Superior temporal gyrus (tissue), 1 donor: ENCODE measurements at regions not wholly inside any gene's neighbourhood (a gene's known extent, or its start where the extent isn't known, plus 50 kb on each side); places are given as distances from the start of the nearest gene placed in this dataset.

ENCODE experiments used
- DNase-seq: peaks from one replicate; pipeline ENCODE4 v3.0.0-alpha.2; 2016; ENCODE audit errors: extremely low spot score

GRCh38 chr3:87175732-87176131 lies 51.4 kb upstream of the CHMP2B start:
- no peak for DNase-seq

GRCh38 chr3:87173776-87174175 lies 53.3 kb upstream of the CHMP2B start:
- DNase-seq, result no peak

DNA sequence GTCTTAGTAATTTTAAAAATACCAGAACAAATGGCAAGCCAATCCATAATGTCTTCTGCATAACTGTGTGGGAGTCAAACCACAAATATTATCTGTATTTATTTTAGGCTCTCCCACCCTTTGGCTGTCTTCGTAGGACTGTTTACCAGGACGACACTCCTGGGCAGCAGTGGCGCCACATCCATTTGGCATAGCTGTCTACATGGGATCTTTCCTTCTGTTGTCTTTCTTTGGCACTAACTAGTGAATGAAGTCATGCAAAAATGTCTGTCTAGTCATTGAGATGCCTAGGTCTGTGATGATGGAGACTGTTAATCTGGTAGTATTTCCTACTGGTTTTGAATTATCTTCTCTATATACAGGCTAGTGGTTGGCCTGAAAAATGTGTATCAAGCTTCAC lies 54.0 kb upstream of the CHMP2B start:
- DNase-seq, result no peak

- peak; percentile 94 for DNase-seq
Measured at GRCh38 chr3:87167628-87168456, 59.3 kb upstream of the CHMP2B start.

DNA sequence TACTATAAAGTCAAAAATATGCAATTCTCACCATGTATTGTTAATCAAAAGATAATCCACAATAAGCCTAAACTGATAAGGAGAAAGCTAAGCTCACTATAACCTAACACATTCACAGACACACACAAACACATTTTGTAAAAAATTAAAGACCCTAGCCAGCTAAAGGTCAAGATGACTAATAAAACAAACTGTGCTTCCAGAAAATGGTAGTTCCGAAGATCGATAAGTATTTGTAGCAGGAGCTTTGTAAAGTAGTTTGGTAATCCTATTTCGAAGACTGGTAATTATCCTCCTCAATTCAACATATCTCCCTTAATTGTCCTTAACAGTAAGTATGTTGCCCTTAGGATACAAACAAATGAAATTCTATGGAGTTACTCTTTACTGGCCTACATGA lies 62.9 kb upstream of the CHMP2B start:
- DNase-seq, result no peak

GRCh38 chr3:87161851-87162250 lies 65.3 kb upstream of the CHMP2B start:
- no peak for DNase-seq

GRCh38 chr3:87161417-87161816 lies 65.7 kb upstream of the CHMP2B start:
- DNase-seq, result no peak

- no peak for DNase-seq
Measured at GRCh38 chr3:87161013-87161412, 66.1 kb upstream of the CHMP2B start.

GRCh38 chr3:87158823-87159222 lies 68.3 kb upstream of the CHMP2B start:
- DNase-seq, result no peak

GRCh38 chr3:87148020-87148419 lies 79.1 kb upstream of the CHMP2B start:
- no peak for DNase-seq

DNA sequence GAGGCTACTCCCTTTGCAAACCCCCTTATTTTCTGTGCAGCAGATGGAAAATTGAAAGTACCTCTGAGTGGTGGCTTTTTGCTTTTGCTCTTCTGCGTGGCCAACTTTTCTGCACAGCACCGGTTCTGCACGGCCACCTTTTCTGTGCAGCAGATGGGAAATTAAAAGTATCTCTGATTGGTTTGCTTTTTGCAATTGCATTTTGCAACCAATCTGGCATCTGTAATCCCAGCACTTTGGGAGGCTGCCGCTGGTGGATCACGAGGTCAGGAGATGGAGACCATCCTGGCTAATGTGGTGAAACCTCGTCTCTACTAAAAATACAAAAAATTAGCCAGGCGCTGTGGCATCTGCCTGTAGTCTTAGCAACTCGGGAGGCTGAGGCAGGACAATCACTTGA lies 79.5 kb upstream of the CHMP2B start:
- no peak for DNase-seq

DNA sequence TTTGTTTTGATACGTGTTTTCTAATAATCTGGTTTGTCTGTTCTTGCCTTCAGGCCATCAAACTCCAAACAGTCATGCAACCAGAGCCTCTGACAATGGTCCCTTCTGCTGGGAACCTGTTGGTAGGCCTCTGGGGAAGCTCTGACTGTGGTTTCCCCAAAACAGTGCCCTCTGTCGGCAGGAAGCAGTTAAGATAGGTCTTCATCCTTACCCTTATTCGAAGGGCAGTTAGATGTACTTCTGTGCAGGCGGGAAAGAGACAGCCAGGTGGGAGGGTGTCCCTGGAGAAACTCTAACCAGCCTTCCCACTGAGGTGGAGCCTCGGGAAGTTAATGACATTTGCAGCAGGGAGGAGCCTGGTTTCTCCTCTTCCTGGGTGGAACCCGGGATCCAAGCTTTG lies 81.6 kb upstream of the CHMP2B start:
- peak; percentile 22 for DNase-seq

DNA sequence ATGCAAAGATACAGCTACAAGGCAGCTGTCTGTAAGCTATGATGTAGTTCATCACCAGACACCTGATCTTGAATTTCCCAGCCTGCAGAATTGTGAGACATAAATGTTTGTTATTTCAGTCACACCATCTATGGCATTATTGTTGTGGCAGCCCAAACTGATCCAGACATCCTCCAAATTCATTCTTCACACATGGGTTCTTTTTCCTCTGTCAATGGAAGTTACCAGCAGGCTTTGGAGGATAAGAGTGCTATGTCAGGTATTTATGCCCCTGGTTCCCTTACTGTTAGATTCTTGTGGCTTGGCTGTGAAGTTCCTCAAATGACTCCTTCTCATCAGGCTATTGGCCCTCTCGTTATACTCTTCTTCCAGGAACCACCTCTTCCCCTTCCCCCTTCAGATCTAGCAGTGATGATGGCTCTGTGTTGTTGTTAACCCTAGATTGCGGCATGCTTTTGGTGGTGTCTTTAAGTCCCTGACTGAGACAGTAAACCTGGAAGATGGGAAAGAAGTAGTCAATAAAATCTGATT lies 91.0 kb upstream of the CHMP2B start:
- DNase-seq, result no peak

GRCh38 chr3:87135412-87135811 lies 91.7 kb upstream of the CHMP2B start:
- no peak for DNase-seq

- DNase-seq, result no peak
Measured at GRCh38 chr3:87132801-87133200, 94.3 kb upstream of the CHMP2B start.

GRCh38 chr3:87128006-87128405 lies 99.1 kb upstream of the CHMP2B start:
- no peak for DNase-seq

- DNase-seq, result no peak
Measured at GRCh38 chr3:87127281-87127680, 99.8 kb upstream of the CHMP2B start.

- no peak for DNase-seq
Measured at GRCh38 chr3:87126321-87126720, 100.8 kb upstream of the CHMP2B start.

- no peak for DNase-seq
Measured at GRCh38 chr3:87125116-87125515, 102.0 kb upstream of the CHMP2B start.

GRCh38 chr3:87122766-87123165 lies 104.3 kb upstream of the CHMP2B start:
- DNase-seq, result no peak

- DNase-seq, result no peak
Measured at GRCh38 chr3:87121856-87122255, 105.3 kb upstream of the CHMP2B start.

DNA sequence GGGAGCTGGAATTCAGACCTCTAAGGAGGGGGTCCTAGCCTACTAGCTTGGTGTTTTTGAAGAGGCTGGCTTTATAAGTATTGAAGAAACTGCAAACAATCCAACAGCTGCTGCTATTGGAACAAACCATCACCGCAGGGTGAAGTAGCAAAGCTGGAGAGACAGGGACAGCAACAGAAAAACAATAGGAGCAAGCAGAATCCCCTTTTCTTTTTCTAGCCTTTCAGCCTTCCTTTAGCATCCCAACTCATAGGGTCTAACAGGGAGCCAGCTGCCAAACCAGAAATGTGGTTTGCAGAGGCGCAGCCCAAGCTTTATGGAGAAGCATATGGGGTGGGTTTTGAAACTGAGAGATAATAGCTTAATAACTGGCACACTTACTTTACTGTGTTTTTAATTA lies 106.2 kb upstream of the CHMP2B start:
- no peak for DNase-seq

DNA sequence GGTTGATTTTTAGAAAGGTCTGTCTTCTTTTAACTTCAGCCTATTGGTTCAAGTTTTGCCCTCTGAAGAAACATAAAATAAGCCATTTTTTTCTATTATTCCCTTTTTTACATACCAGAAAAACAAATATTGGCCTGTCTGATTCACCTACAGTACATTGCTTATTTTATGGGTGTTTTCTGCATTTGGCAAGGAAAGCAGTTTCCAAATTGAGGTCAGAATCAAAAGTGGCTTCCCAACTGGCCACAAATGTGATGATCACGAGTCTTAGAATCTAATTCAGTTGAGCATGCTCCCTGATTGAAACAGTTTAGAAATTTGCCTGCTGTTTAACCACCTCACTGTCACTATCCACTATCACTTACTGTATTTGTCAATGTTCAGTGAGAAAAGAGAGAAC lies 106.9 kb upstream of the CHMP2B start:
- no peak for DNase-seq

GRCh38 chr3:87109465-87109864 lies 117.6 kb upstream of the CHMP2B start:
- DNase-seq, result no peak
